Epithelial cell of esophagus (primary cell): ENCODE measurements at regions not wholly inside any gene's neighbourhood (a gene's known extent, or its start where the extent isn't known, plus 50 kb on each side); places are given as distances from the start of the nearest gene placed in this dataset.

ENCODE experiments used
- DNase-seq: peaks from one replicate; pipeline ENCODE4 v3.0.0; 2010; ENCODE audit warnings: low read depth
- H3K4me3 ChIP-seq: 2 replicates; pipeline ENCODE4 v1.5.1; 2011; ENCODE audit warnings: mild to moderate bottlenecking, low read length, control low read depth
- TF ChIP-seq, protein P1 (sequence below): IDR thresholded peaks from 2 replicates; pipeline ENCODE4 v1.5.1; 2011; ENCODE audit warnings: low read depth, mild to moderate bottlenecking, low read length, control low read depth, inconsistent platforms; ENCODE audit not compliant: insufficient read depth; ENCODE audit errors: missing control alignments

GRCh38 chr1:181364801-181365200 lies 118.5 kb upstream of the CACNA1E start:
- DNase-seq = no peak
- TF ChIP-seq, protein P1, sequence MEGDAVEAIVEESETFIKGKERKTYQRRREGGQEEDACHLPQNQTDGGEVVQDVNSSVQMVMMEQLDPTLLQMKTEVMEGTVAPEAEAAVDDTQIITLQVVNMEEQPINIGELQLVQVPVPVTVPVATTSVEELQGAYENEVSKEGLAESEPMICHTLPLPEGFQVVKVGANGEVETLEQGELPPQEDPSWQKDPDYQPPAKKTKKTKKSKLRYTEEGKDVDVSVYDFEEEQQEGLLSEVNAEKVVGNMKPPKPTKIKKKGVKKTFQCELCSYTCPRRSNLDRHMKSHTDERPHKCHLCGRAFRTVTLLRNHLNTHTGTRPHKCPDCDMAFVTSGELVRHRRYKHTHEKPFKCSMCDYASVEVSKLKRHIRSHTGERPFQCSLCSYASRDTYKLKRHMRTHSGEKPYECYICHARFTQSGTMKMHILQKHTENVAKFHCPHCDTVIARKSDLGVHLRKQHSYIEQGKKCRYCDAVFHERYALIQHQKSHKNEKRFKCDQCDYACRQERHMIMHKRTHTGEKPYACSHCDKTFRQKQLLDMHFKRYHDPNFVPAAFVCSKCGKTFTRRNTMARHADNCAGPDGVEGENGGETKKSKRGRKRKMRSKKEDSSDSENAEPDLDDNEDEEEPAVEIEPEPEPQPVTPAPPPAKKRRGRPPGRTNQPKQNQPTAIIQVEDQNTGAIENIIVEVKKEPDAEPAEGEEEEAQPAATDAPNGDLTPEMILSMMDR = no peak
- no peak overlapping the region for H3K4me3 ChIP-seq

DNA sequence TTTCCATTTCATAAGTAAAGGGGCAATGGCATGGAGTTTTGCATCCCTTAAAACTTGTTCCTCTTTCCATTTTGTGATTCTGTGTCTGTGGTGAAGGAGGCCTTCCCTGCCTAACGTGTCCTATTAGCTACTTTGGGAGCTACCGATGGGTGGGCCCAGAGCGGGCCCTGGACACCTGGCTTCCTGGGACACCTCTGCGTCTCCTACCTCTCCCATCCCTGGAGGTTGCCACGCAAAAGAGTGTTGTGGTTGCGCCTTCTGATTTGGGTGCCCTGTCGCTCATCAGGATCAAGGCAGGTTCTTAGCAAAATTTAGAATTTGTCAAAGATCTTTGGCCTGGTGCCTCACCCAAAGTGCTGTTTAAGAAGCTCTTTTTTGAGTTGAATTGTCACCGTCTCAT lies 116.4 kb upstream of the CACNA1E start:
- TF ChIP-seq, protein P1 = no peak
- DNase-seq = no peak
- H3K4me3 ChIP-seq = no peak overlapping the region

DNA sequence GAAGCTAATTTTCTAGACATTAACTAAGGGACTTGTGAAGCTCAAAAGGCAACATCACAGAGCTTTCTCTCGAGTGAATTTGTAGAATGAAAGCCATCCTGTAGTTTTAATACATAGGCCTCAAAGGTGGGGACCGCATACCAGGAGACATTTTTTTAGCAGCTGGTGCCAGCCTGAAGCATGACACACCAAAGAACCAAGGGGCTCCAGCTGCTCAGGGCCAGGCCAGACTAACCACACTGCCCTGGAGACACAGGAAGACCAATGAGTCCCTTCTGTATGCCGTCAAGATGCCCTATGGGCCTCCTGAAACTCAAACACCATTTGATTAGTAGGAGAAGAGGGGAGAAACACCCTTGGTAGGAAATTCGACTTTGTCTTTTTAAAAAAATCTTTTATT lies 113.9 kb upstream of the CACNA1E start:
- H3K4me3 ChIP-seq = no peak overlapping the region
- TF ChIP-seq, protein P1 = no peak
- DNase-seq = no peak

GRCh38 chr1:181383695-181384094 lies 99.6 kb upstream of the CACNA1E start:
- TF ChIP-seq, protein P1 = no peak
- H3K4me3 ChIP-seq = no peak overlapping the region
- DNase-seq = peak; percentile 15

DNA sequence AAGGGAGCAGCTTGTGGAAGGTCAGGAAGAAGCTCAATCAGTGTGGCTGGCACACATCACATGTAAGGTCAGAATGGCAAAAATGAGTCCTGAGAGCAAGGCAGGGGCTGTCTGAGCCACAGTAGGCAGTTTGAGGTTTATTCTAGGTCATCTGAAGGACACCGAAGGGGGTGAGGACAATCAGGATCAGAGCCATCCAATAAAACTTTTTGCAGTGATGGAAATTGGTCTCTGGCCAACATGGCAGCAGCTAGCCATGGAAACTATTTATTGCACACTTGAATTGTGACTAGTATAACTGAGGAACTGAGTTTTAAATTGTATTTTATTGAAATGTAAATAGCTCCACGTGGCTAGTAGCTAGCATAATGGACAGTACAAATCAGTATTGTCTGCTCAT lies 97.0 kb upstream of the CACNA1E start:
- TF ChIP-seq, protein P1 = no peak
- no peak for DNase-seq

DNA sequence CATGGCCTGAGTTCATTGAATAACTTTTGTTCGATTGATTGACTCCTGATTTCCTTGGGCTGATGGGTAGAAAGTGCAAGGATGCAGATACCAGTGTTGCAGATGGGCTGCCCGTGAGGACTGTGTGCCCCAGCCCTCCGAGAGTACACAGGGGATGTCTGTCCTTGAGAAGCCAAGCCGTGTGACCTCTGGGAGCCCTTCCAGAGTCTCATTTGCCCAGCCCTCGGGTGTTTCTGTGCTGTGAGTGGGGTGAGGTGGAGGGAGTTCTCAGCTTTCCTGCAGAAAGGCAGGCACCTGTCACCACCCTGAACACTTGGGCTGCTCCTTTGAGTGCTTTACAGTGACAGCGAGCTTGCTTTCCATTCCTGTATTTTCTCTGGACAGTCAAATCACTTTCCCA lies 96.4 kb upstream of the CACNA1E start:
- no peak for DNase-seq
- H3K4me3 ChIP-seq = no peak overlapping the region
- TF ChIP-seq, protein P1 = no peak

More for the DNA sequence above, 97.0 kb upstream of the CACNA1E start:
- H3K4me3 ChIP-seq = no peak overlapping the region

- DNase-seq = no peak
- TF ChIP-seq, protein P1 = no peak
- no peak overlapping the region for H3K4me3 ChIP-seq
Measured at GRCh38 chr1:181387702-181388101, 95.6 kb upstream of the CACNA1E start.
